ENCODE measurements at regions not wholly inside any gene's neighbourhood (a gene's known extent, or its start where the extent isn't known, plus 50 kb on each side); places are given as distances from the start of the nearest gene placed in this dataset.
"Not testable (repeated sequence)": the region's sequence is repeated elsewhere in the genome, so short reads cannot be mapped to it uniquely, and the experiment has no call there.

DNA sequence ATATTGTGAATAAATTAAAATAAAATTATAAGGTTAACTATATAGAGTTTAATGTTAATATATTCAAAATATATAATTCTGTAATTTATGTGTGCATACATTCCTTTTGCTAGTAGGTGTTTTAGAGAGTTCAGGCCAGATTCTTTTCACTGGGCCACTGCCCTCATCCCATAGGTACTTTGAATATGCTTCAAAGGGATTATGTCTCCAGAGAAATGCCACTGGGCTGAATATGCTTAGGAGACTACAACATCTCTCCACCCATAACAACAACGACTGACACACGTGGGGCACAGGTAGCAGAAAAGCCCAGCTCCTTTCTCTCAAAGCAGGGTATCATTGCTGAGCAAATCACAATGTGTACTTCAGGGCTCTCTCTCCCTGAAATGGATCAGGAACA, 290.9 kb upstream of the TACR3 start:
- no peak for FAIRE-seq
- ATAC-seq: no peak
- Histone ChIP-seq H3K79me2 (ENCODE audit: control insufficient read depth, insufficient read depth, low read length) (no peaks in the 10 kb centered on the region), H3K4me3 (no peak overlapping the region), H2AFZ (ENCODE audit: low read depth, low read length) (no peak overlapping the region), H3K9me1 (ENCODE audit: control insufficient read depth, insufficient read depth, low read length) (no peaks in the 10 kb centered on the region), H3K4me2 (ENCODE audit: insufficient read depth, low read length) (no peak overlapping the region), H3K36me3 (ENCODE audit: control insufficient read depth, insufficient read depth, low read length) (no peaks in the 10 kb centered on the region), H3K9ac (ENCODE audit: insufficient read depth in 1 of 2, low read depth in 2 of 2, low read length in 2 of 2) (no peak overlapping the region), H3K27me3 (ENCODE audit: control insufficient read depth in 2 of 2, insufficient read depth in 2 of 2, low read length in 2 of 2) (no peaks in the 10 kb centered on the region), H4K20me1 (replicated peaks; ENCODE audit: control insufficient read depth, insufficient read depth, low read length) (no peaks in the 10 kb centered on the region), H3K4me1 (replicated peaks in 1 of 2; ENCODE audit: control insufficient read depth in 2 of 2, insufficient read depth in 2 of 2, low read length in 2 of 2) (no peaks in the 10 kb centered on the region), H3K27ac (ENCODE audit: extremely low read depth, low read depth, low read length) (no peak overlapping the region), H3K9me3 (replicated peaks; ENCODE audit: control insufficient read depth, insufficient read depth, low read depth, low read length) (no peaks in the 10 kb centered on the region)
- intact Hi-C loops (cut with micrococcal nuclease) (no loop called here), in situ Hi-C loops (cut with MboI) (no loop called here)
- POLR2A ChIA-PET: no interaction called here
- CTCF ChIA-PET (ENCODE audit: low intra/inter-chr PET ratio): no interaction called here
- no peak for DNase-seq (ENCODE audit: extremely low read depth in 1 of 4, low spot score in 3 of 4)
- 0% methylated on average over 2 of the region's 2 CpGs for WGBS (ENCODE audit: insufficient coverage, low coverage, missing lambda C conversion rate)
- no TSS peak for BruUV-seq (replicated peaks)
- no peak for TF ChIP-seq ZNF551 (CRISPR knock-in tag; IDR thresholded peaks at IDR 0.05)
- no peak for TF ChIP-seq ZNF184 (CRISPR knock-in tag; IDR thresholded peaks at IDR 0.05)
- no peak for TF ChIP-seq RBM22 (IDR thresholded peaks at IDR 0.05; ENCODE audit: low read depth, low read length, poor library complexity, severe bottlenecking)
- no peak for TF ChIP-seq NR2C2 (CRISPR knock-in tag; IDR thresholded peaks at IDR 0.05)
- no peak for TF ChIP-seq NR2C2 (tag; IDR thresholded peaks at IDR 0.05)
- no peak for TF ChIP-seq KDM4B (IDR thresholded peaks at IDR 0.05; ENCODE audit: borderline replicate concordance in 2 of 2, low read depth in 1 of 2)

DNA sequence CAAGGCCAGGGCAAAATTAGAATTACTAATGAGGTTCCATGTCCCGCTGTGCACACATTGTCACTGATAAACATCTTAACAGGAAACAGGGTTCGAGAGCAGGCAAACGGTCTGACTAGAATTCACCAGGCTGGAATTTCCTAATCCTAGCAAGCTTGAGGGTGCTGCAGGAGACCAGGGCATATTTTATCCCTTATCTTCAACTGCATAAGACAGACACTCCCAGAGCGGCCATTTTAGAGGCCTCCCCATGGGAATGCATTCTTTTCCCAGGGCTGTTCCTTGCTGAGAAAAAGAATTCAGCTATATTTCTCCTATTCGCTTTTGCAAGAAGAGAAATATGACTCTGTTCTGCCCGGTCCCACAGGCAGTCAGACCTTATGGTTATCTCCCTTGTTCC, 282.5 kb upstream of the TACR3 start:
- POLR2A ChIA-PET; CTCF ChIA-PET (ENCODE audit: low intra/inter-chr PET ratio); H3K27ac ChIP-seq (ENCODE audit: extremely low read depth, low read depth, low read length); H3K4me2 ChIP-seq (ENCODE audit: insufficient read depth, low read length); H2AFZ ChIP-seq (ENCODE audit: low read depth, low read length); H3K27me3 ChIP-seq (ENCODE audit: control insufficient read depth in 2 of 2, insufficient read depth in 2 of 2, low read length in 2 of 2); H3K9ac ChIP-seq (ENCODE audit: insufficient read depth in 1 of 2, low read depth in 2 of 2, low read length in 2 of 2); ATAC-seq; H3K9me1 ChIP-seq (ENCODE audit: control insufficient read depth, insufficient read depth, low read length); H3K36me3 ChIP-seq (ENCODE audit: control insufficient read depth, insufficient read depth, low read length); H3K79me2 ChIP-seq (ENCODE audit: control insufficient read depth, insufficient read depth, low read length); BruUV-seq (replicated peaks); H4K20me1 ChIP-seq (replicated peaks; ENCODE audit: control insufficient read depth, insufficient read depth, low read length); in situ Hi-C loops (cut with MboI); DNase-seq (ENCODE audit: extremely low read depth in 1 of 4, low spot score in 3 of 4); H3K4me1 ChIP-seq (replicated peaks in 1 of 2; ENCODE audit: control insufficient read depth in 2 of 2, insufficient read depth in 2 of 2, low read length in 2 of 2); H3K4me3 ChIP-seq; H3K9me3 ChIP-seq (replicated peaks; ENCODE audit: control insufficient read depth, insufficient read depth, low read depth, low read length); intact Hi-C loops (cut with micrococcal nuclease); FAIRE-seq: not testable (repeated sequence)
- 0% methylated on average over 6 of the region's 6 CpGs for WGBS (ENCODE audit: insufficient coverage, low coverage, missing lambda C conversion rate)
